Endothelial cell of umbilical vein (primary cell): ENCODE measurements at regions not wholly inside any gene's neighbourhood (a gene's known extent, or its start where the extent isn't known, plus 50 kb on each side); places are given as distances from the start of the nearest gene placed in this dataset.

Source experiments
- BruUV-seq: library from RNA; stranded (reverse); fragments of 400-500 nt; replicated peaks from 2 replicates; lab custom pipeline; 2021; lab: Mats Ljungman, UMichigan
- CTCF ChIA-PET: fragments of 300-600, 350-600 bp; sonication (Branson Sonifier 250); formaldehyde crosslinking; loops from one replicate; lab custom pipeline; 2021; ENCODE audit warnings: antibody characterized with exemption, inconsistent platforms; lab: Charles Lee
- POLR2A ChIA-PET: fragments of 300-600, 350-600 bp; sonication (Branson Sonifier 250); formaldehyde crosslinking; loops from one replicate; lab custom pipeline; 2021; ENCODE audit warnings: antibody characterized with exemption, inconsistent platforms; lab: Charles Lee
- DNase-seq: peaks from one replicate; pipeline ENCODE4 v3.0.0-alpha.2; 2011; ENCODE audit warnings: low read depth, low spot score
- FAIRE-seq: peaks from 2 replicates; lab custom pipeline; 2011; peaks lifted over from hg19 to GRCh38; lab: Jason Lieb, UNC
- H2AFZ ChIP-seq: 2 replicates; pipeline ENCODE4 v1.6.0; 2012; ENCODE audit warnings: low read depth, low read length, control low read depth, inconsistent platforms
- H3K27ac ChIP-seq: 2 replicates; pipeline ENCODE4 v1.5.1; 2011; ENCODE audit warnings: low read depth, mild to moderate bottlenecking, control low read depth, low read length, moderate library complexity; ENCODE audit not compliant: insufficient read depth
- H3K27me3 ChIP-seq, 2 experiments: 2 replicates each; pipeline versions ENCODE4 v1.6.0 to v1.6.1; 2011; ENCODE audit warnings: low read length in 2 of 2, mixed read lengths in 1 of 2; ENCODE audit not compliant: control insufficient read depth in 2 of 2, insufficient read depth in 2 of 2
- H3K36me3 ChIP-seq, 2 experiments: 2 replicates in 1 of 2; 3 replicates in 1 of 2; pipeline ENCODE4 v1.5.1; 2011; ENCODE audit warnings: low read length in 2 of 2, mild to moderate bottlenecking in 1 of 2, moderate library complexity in 1 of 2; ENCODE audit not compliant: control insufficient read depth in 2 of 2, insufficient read depth in 2 of 2; ENCODE audit errors: extremely low read depth in 1 of 2
- H3K4me1 ChIP-seq: 3 replicates; pipeline ENCODE4 v1.5.1; 2011; ENCODE audit warnings: mild to moderate bottlenecking, low read length; ENCODE audit not compliant: control insufficient read depth, insufficient read depth; ENCODE audit errors: extremely low read depth
- H3K4me2 ChIP-seq: 2 replicates; pipeline ENCODE4 v1.6.1; 2011; ENCODE audit warnings: low read length, control low read depth, mixed read lengths; ENCODE audit not compliant: insufficient read depth
- H3K4me3 ChIP-seq, 3 experiments: fragments of 200-600 bp in 1 of 3; sonication (generic), shearing (Covaris generic) in 1 of 3; replicated peaks in 1 of 3; 2 replicates each; pipeline ENCODE4 v1.5.1; 2011 to 2016; ENCODE audit warnings: control low read depth in 3 of 3, low read length in 3 of 3, mild to moderate bottlenecking in 2 of 3, inconsistent platforms in 1 of 3, low read depth in 1 of 3, moderate library complexity in 1 of 3; ENCODE audit not compliant: insufficient read depth in 1 of 3
- H3K79me2 ChIP-seq: 2 replicates; pipeline ENCODE4 v1.6.0; 2012; ENCODE audit warnings: low read length, inconsistent platforms; ENCODE audit not compliant: control insufficient read depth, insufficient read depth
- H3K9ac ChIP-seq: replicated peaks from 2 replicates; pipeline ENCODE3; 2011; ENCODE audit warnings: low read length, control low read depth; ENCODE audit not compliant: insufficient read depth; ENCODE audit errors: extremely low read depth
- H3K9me1 ChIP-seq: replicated peaks from 3 replicates; pipeline ENCODE4 v1.6.0; 2011; ENCODE audit warnings: mild to moderate bottlenecking, low read length; ENCODE audit not compliant: control insufficient read depth, insufficient read depth; ENCODE audit errors: extremely low read depth
- H3K9me3 ChIP-seq: replicated peaks from 2 replicates; pipeline ENCODE4 v1.5.1; 2012; ENCODE audit warnings: low read length, inconsistent platforms; ENCODE audit not compliant: control insufficient read depth, insufficient read depth
- H4K20me1 ChIP-seq: replicated peaks from 2 replicates; pipeline ENCODE3; 2011; ENCODE audit warnings: mild to moderate bottlenecking, low read length; ENCODE audit not compliant: control insufficient read depth, insufficient read depth; ENCODE audit errors: extremely low read depth
- CTCF ChIP-seq, 2 donors: IDR thresholded peaks; 1 replicate in 1 of 2; 2 replicates in 1 of 2; pipeline ENCODE4 v1.5.1; 2011; ENCODE audit warnings: low read length in 2 of 2, mild to moderate bottlenecking in 2 of 2, moderate library complexity in 2 of 2, control low read depth in 1 of 2, inconsistent platforms in 1 of 2, low read depth in 1 of 2; ENCODE audit not compliant: insufficient read depth in 1 of 2; ENCODE audit errors: extremely low read depth in 1 of 2
- EZH2 ChIP-seq: IDR thresholded peaks from 2 replicates; pipeline ENCODE4 v1.6.1; 2012; ENCODE audit warnings: borderline replicate concordance, low read depth, mild to moderate bottlenecking, moderate library complexity, low read length, inconsistent platforms; ENCODE audit not compliant: severe bottlenecking
- FOS ChIP-seq: IDR thresholded peaks from 2 replicates; pipeline ENCODE4 v1.6.1; 2011; ENCODE audit warnings: mild to moderate bottlenecking, low read length, moderate library complexity, borderline replicate concordance; ENCODE audit not compliant: insufficient read depth
- GATA2 ChIP-seq: IDR thresholded peaks from 2 replicates; pipeline ENCODE4 v1.7.0; 2011; ENCODE audit warnings: low read depth, mild to moderate bottlenecking, moderate library complexity, mixed read lengths, low read length; ENCODE audit not compliant: insufficient read length, insufficient read depth
- JUN ChIP-seq: IDR thresholded peaks from 2 replicates; pipeline ENCODE4 v1.6.1; 2011; ENCODE audit warnings: borderline replicate concordance, low read depth; ENCODE audit not compliant: insufficient read length, insufficient read depth
- MAX ChIP-seq: IDR thresholded peaks from 2 replicates; pipeline ENCODE4 v1.6.1; 2011; ENCODE audit not compliant: insufficient read depth, insufficient read length
- MYC ChIP-seq: IDR thresholded peaks from one replicate; pipeline ENCODE4 v1.6.1; 2011; ENCODE audit warnings: mild to moderate bottlenecking, low read depth, low read length
- POLR2A ChIP-seq: IDR thresholded peaks from 2 replicates; pipeline ENCODE4 v1.6.1; 2012; ENCODE audit warnings: low read depth, mild to moderate bottlenecking, control low read depth, low read length
- POLR2AphosphoS5 ChIP-seq: IDR thresholded peaks from 2 replicates; pipeline ENCODE4 v1.6.1; 2012; ENCODE audit warnings: low read depth, mild to moderate bottlenecking, control low read depth, low read length, moderate library complexity; ENCODE audit not compliant: insufficient read depth
- dilution Hi-C: fragments of 300-500 bp; cut with MboI; formaldehyde crosslinking; loops from one replicate; pipeline ENCODE4 v1.15.0; 2019; ENCODE audit warnings: low sequenced_read_pairs; ENCODE audit not compliant: extremely low pct_ligation_motif_present
- intact Hi-C: fragments of 100-400 bp; cut with micrococcal nuclease; formaldehyde crosslinking; loops from one replicate; pipeline ENCODE4 v1.10.0; 2022

GRCh38 chr13:72652681-72653080 is 74.7 kb downstream of the MZT1 start:
- no peak overlapping the region for H3K9ac ChIP-seq
- H3K9me1 ChIP-seq: no peaks in the 10 kb centered on the region
- FAIRE-seq: peak; percentile 89
- dilution Hi-C loops (no loop called here), intact Hi-C loops (loop anchor here (2.0 kb wide), 1 partner anchor 74 kb away; the partner anchor contains the start of genes BORA and MZT1)
- H2AFZ ChIP-seq: no peak overlapping the region
- H3K36me3 ChIP-seq: no peaks in the 10 kb centered on the region
- H3K27me3 ChIP-seq: peaks cover 26 to 51% of the 10 kb centered on the region in 2 experiments
- H3K4me3 ChIP-seq: no peak overlapping the region
- DNase-seq: peak; percentile 80
- no peak for TF ChIP-seq POLR2A
- peak; percentile 74 for TF ChIP-seq FOS
- TF ChIP-seq MAX: no peak
- peak; percentile 42 for TF ChIP-seq POLR2AphosphoS5
- TF ChIP-seq JUN: peak; percentile 76
- TF ChIP-seq MYC: no peak
- no peak for TF ChIP-seq EZH2
- no peak for TF ChIP-seq CTCF (IDR thresholded peaks at IDR 0.05; ENCODE audit: extremely low read depth in 1 of 2, insufficient read depth in 1 of 2, low read depth in 1 of 2, low read length in 2 of 2)
- peak; percentile 63 for TF ChIP-seq GATA2
- H3K4me2 ChIP-seq: peak overlapping the region; percentile 65
- BruUV-seq: no TSS peak
- H3K9me3 ChIP-seq: no peaks in the 10 kb centered on the region
- ChIA-PET POLR2A (no interaction called here), CTCF (interaction anchor here (0.8 to 2.9 kb wide), 5 partner anchors 9 to 75 kb away, joined by 3 to 20 read pairs (median 4); partner anchors contain the start of genes BORA and MZT1)
- no peaks in the 10 kb centered on the region for H4K20me1 ChIP-seq
- peaks cover 9% of the 10 kb centered on the region for H3K4me1 ChIP-seq
- H3K79me2 ChIP-seq: no peaks in the 10 kb centered on the region
- H3K27ac ChIP-seq: no peak overlapping the region
